Transverse colon (tissue), 4 donors: ENCODE measurements at regions not wholly inside any gene's neighbourhood (a gene's known extent, or its start where the extent isn't known, plus 50 kb on each side); places are given as distances from the start of the nearest gene placed in this dataset.

Experiments
- DNase-seq: peaks from one replicate; pipeline ENCODE4 v3.0.0-alpha.2; 2019
- H3K27ac ChIP-seq, 4 donors: fragments of 200-600 bp; sonication (generic); 2 replicates each; pipeline ENCODE4 v1.5.1; 2016 to 2018; ENCODE audit warnings: inconsistent platforms in 4 of 4
- H3K27me3 ChIP-seq: fragments of 200-600 bp; sonication (generic); 2 replicates; pipeline ENCODE4 v1.5.1; 2017; ENCODE audit warnings: inconsistent platforms
- H3K36me3 ChIP-seq, 4 donors: fragments of 200-600 bp; sonication (generic); 2 replicates each; pipeline ENCODE4 v1.5.1; 2017 to 2019; ENCODE audit warnings: inconsistent platforms in 4 of 4
- H3K4me1 ChIP-seq, 4 donors: fragments of 200-600 bp; sonication (generic); 2 replicates each; pipeline ENCODE4 v1.5.1; 2017 to 2020; ENCODE audit warnings: inconsistent platforms in 4 of 4
- H3K4me3 ChIP-seq, 4 donors: fragments of 200-600 bp; sonication (generic); 1 replicate in 1 of 4; 2 replicates in 3 of 4; pipeline versions ENCODE4 v1.5.1 to v1.6.1; 2017 to 2019; ENCODE audit warnings: inconsistent platforms in 4 of 4
- H3K9me3 ChIP-seq, 2 donors: fragments of 200-600 bp; sonication (generic); 2 replicates each; pipeline ENCODE4 v1.5.1; 2017 to 2019; ENCODE audit warnings: inconsistent platforms in 2 of 2
- EP300 ChIP-seq: sonication (generic); formaldehyde crosslinking; IDR thresholded peaks from one replicate; pipeline ENCODE4 v1.6.1; 2017; ENCODE audit warnings: antibody characterized with exemption, low read depth
- POLR2A ChIP-seq: fragments of 450-650 bp; IDR thresholded peaks from one replicate; pipeline ENCODE4 v1.6.1; 2016; ENCODE audit warnings: antibody characterized with exemption, mild to moderate bottlenecking, moderate library complexity
- POLR2AphosphoS5 ChIP-seq, 3 donors: sonication (generic); formaldehyde crosslinking; IDR thresholded peaks; one replicate each; pipeline ENCODE4 v1.6.1; 2016; ENCODE audit warnings: antibody characterized with exemption in 3 of 3
- WGBS, 2 donors: methylation state at CpG; one replicate each; pipeline ENCODE4 v1.1.5; 2018; ENCODE audit warnings: low coverage in 1 of 2; 5-methylcytosine and 5-hydroxymethylcytosine counted together
- in situ Hi-C, 4 donors: fragments of 200-750 bp; cut with MboI; loops; one replicate each; pipeline versions ENCODE4 v1.15.0 to v1.15.1; 2017; ENCODE audit warnings: low sequenced_read_pairs in 3 of 4, low pct_ligation_motif_present in 1 of 4, low pct_unique_long_range_greater_than_20kb in 1 of 4
- intact Hi-C: fragments of 100-400 bp; cut with DNase I; formaldehyde crosslinking; loops from one replicate; pipeline ENCODE4 v1.15.1; 2023; ENCODE audit warnings: low total_unique reads
- TF ChIP-seq, protein P1 (sequence below), 5 experiments: fragments of 200-600 bp in 3 of 5; fragments of 450-650 bp in 2 of 5; sonication (generic) in 3 of 5; IDR thresholded peaks; 1 replicate in 2 of 5; 2 replicates in 3 of 5; pipeline ENCODE4 v1.5.1; 2016 to 2017; ENCODE audit warnings: antibody characterized with exemption in 5 of 5, inconsistent platforms in 3 of 5, mild to moderate bottlenecking in 2 of 5, moderate library complexity in 1 of 5

DNA sequence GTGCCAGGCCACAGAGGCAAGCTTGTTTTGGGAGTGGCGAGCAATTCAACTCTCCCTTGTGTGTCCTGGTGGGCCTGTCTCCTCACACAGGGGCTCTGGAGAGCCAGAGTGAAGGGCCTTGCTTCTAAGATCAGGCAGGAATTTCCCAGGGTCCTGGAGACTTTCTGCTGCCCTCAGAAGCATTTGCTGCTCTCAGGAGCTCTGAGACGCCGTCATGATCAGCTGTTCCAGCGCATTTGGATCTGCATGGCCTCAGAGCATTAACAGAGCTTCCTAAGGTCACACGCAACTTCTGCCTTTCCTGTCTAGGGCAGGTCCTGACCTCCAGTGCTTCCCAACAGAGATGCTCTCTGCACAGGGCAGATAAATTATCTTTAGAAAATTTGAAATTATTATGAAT, 52.2 kb upstream of the C10orf90 start:
- H3K9me3 ChIP-seq = no peaks in the 10 kb centered on the region
- WGBS, 2 donors = 77% methylated on average over 5 of the region's 5 CpGs; no CpG with 5 or more reads in 1 of the 2 donors
- H3K27ac ChIP-seq = no peak overlapping the region
- no peaks in the 10 kb centered on the region for H3K27me3 ChIP-seq
- no peak for DNase-seq
- intact Hi-C loops = no loop called here
- H3K4me3 ChIP-seq = no peak overlapping the region
- no peaks in the 10 kb centered on the region for H3K4me1 ChIP-seq
- TF ChIP-seq EP300 = no peak
- TF ChIP-seq, protein P1, sequence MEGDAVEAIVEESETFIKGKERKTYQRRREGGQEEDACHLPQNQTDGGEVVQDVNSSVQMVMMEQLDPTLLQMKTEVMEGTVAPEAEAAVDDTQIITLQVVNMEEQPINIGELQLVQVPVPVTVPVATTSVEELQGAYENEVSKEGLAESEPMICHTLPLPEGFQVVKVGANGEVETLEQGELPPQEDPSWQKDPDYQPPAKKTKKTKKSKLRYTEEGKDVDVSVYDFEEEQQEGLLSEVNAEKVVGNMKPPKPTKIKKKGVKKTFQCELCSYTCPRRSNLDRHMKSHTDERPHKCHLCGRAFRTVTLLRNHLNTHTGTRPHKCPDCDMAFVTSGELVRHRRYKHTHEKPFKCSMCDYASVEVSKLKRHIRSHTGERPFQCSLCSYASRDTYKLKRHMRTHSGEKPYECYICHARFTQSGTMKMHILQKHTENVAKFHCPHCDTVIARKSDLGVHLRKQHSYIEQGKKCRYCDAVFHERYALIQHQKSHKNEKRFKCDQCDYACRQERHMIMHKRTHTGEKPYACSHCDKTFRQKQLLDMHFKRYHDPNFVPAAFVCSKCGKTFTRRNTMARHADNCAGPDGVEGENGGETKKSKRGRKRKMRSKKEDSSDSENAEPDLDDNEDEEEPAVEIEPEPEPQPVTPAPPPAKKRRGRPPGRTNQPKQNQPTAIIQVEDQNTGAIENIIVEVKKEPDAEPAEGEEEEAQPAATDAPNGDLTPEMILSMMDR (IDR thresholded peaks at IDR 0.05) = no peak
- in situ Hi-C loops = no loop called here
- H3K36me3 ChIP-seq = no peaks in the 10 kb centered on the region

DNA sequence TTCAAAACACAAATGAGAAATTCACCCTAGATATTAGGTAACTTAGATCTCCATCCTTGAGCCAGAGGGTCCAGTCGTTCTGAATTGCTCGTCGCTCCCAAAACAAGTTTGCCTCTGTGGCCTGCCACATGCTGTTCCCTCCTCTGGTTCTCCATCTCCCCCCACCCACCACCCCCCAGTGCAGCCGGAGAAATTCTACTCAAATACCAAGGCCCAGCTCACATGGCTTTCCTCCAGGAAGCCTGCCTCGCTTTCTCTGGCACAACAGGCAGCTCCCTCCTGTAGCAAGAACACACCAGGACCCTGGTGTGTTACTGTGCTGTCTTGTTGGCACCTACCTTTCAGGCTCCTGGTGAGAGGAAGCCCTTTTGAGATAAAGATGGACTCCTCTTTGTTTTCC, 52.7 kb upstream of the C10orf90 start:
- in situ Hi-C loops = no loop called here

DNA sequence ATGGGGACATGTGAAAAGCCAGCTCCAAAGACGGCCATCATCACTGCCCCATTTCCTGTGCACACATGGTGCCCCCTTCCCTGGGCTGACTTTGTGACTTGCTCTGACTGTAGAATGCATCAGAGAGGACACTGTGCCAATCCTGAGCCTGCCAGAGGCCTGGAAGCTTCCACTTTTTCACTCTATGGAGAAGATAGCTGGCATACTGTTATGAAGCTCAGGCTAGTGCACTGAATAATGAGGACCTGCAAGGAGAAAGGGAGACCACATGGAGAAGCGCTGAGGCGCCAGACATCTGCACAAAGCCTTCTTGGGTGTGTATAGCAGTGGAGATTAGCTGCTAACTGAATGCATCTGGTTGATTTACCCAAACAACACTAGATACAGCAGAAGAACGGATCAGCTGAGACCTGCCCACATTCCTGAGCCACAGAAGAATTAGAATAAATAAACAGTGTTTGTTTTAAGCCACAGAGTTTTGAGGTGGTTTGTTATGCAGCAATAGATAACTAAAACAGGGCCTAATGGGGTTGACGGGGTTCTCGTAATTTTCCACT, 58.9 kb upstream of the C10orf90 start:
- Histone ChIP-seq H3K9me3 (no peaks in the 10 kb centered on the region), H3K27ac (no peak overlapping the region), H3K4me1 (no peaks in the 10 kb centered on the region), H3K4me3 (no peak overlapping the region), H3K27me3 (no peaks in the 10 kb centered on the region), H3K36me3 (no peaks in the 10 kb centered on the region)
- in situ Hi-C loops (no loop called here), intact Hi-C loops (no loop called here)
- 67 to 79% methylated on average over 3 to 6 of the region's 6 CpGs for WGBS, 2 donors
- TF ChIP-seq POLR2AphosphoS5 (IDR thresholded peaks at IDR 0.05) (no peak), POLR2A (no peak), EP300 (no peak)
- TF ChIP-seq, protein P1 (IDR thresholded peaks at IDR 0.05) = no peak
- DNase-seq = no peak

More for the DNA sequence above, 52.7 kb upstream of the C10orf90 start:
- intact Hi-C loops = no loop called here
- TF ChIP-seq POLR2AphosphoS5 (IDR thresholded peaks at IDR 0.05) = no peak
- TF ChIP-seq POLR2A = no peak
- TF ChIP-seq, protein P1 (IDR thresholded peaks at IDR 0.05) = no peak
- no peak for TF ChIP-seq EP300
- Histone ChIP-seq H3K27me3 (no peaks in the 10 kb centered on the region), H3K27ac (no peak overlapping the region), H3K4me1 (no peaks in the 10 kb centered on the region), H3K4me3 (no peak overlapping the region), H3K36me3 (no peaks in the 10 kb centered on the region), H3K9me3 (no peaks in the 10 kb centered on the region)
- 86% methylated on average over 5 of the region's 5 CpGs; no CpG with 5 or more reads in 1 of the 2 donors for WGBS, 2 donors
- DNase-seq = no peak

DNA sequence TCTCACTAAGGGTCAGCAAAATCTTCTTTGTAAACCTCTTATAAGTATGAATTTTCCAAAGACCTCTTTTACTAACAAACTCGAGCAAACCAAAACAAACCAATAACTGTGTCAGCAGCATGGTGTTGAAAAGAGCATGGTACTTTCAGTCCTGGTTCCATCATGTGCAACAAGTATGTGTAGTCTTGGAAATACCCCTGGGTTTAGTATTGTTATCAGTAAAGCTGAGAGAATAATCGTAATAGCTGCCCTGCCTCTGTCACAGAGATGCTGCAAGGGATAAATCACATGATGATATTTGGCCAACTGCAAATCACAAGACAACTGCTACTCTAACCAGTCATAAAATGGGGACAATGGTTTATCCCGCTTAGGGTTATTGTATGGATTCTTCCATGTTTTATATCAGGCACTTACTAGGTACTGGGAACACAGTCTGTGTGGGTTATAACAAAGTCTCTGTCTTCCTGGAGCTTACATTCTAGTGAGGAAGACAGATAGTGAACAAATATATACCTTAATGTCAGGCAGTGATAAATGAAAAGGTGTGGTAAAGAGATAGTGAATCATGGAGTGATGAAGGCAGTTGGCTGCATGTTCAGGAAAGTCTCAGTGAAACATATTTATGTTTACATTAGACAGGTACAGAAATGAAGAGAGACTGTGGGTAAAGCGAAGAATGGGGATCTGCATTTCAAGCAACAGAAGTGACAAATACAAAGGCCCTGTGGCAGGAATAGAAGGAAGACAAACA, 60.5 kb upstream of the C10orf90 start:
- no peaks in the 10 kb centered on the region for H3K4me1 ChIP-seq
- TF ChIP-seq POLR2AphosphoS5 (IDR thresholded peaks at IDR 0.05) (no peak), EP300 (no peak), POLR2A (no peak)
- intact Hi-C loops = no loop called here
- no peaks in the 10 kb centered on the region for H3K36me3 ChIP-seq
- H3K4me3 ChIP-seq = no peak overlapping the region
- H3K27me3 ChIP-seq = no peaks in the 10 kb centered on the region
- no peaks in the 10 kb centered on the region for H3K9me3 ChIP-seq
- in situ Hi-C loops = no loop called here
- WGBS, 2 donors = 77 to 100% methylated on average over 1 to 4 of the region's 4 CpGs
- no peak for DNase-seq
- no peak overlapping the region for H3K27ac ChIP-seq

- no peak overlapping the region for H3K27ac ChIP-seq
- H3K4me3 ChIP-seq = no peak overlapping the region
- DNase-seq = no peak
- no peaks in the 10 kb centered on the region for H3K4me1 ChIP-seq
- H3K27me3 ChIP-seq = no peaks in the 10 kb centered on the region
- no peaks in the 10 kb centered on the region for H3K9me3 ChIP-seq
- no peaks in the 10 kb centered on the region for H3K36me3 ChIP-seq
- intact Hi-C loops = no loop called here
- in situ Hi-C loops = no loop called here
- no peak for TF ChIP-seq POLR2A
- TF ChIP-seq, protein P1 (IDR thresholded peaks at IDR 0.05) = no peak
- TF ChIP-seq EP300 = no peak
- no peak for TF ChIP-seq POLR2AphosphoS5 (IDR thresholded peaks at IDR 0.05)
Measured at GRCh38 chr10:126731610-126731990, 61.1 kb upstream of the C10orf90 start.
